Activated CD4-positive, alpha-beta T cell treated with anti-CD3 and anti-CD28 coated beads, Interleukin-2, amount 10 ng/mL, durations not matched to agents 7 days and 5 days (primary cell): ENCODE measurements at regions not wholly inside any gene's neighbourhood (a gene's known extent, or its start where the extent isn't known, plus 50 kb on each side); places are given as distances from the start of the nearest gene placed in this dataset.

Experiments
- CTCF ChIA-PET: fragments of 350-600 bp; sonication (Branson Sonifier 250); formaldehyde crosslinking; loops from one replicate; lab custom pipeline; 2021; ENCODE audit warnings: antibody characterized with exemption; lab: Charles Lee
- POLR2A ChIA-PET: fragments of 350-600 bp; sonication (Branson Sonifier 250); formaldehyde crosslinking; loops from one replicate; lab custom pipeline; 2021; ENCODE audit warnings: antibody characterized with exemption; lab: Charles Lee
- DNase-seq: peaks from one replicate; pipeline ENCODE4 v3.0.0-alpha.2; 2020
- H3K27ac Mint-ChIP-seq: one replicate; pipeline ENCODE4 v1.8.0; 2021; ENCODE audit warnings: mild to moderate bottlenecking, moderate library complexity, mixed read lengths
- H3K27me3 Mint-ChIP-seq: one replicate; pipeline ENCODE4 v1.8.0; 2021; ENCODE audit warnings: mixed read lengths
- H3K36me3 Mint-ChIP-seq: one replicate; pipeline ENCODE4 v1.8.0; 2021; ENCODE audit warnings: low read depth, mixed read lengths
- H3K4me1 Mint-ChIP-seq: one replicate; pipeline ENCODE4 v1.8.0; 2021; ENCODE audit warnings: mixed read lengths
- H3K4me3 Mint-ChIP-seq: one replicate; pipeline ENCODE4 v1.8.0; 2021; ENCODE audit warnings: mild to moderate bottlenecking, moderate library complexity, mixed read lengths
- H3K9me3 Mint-ChIP-seq: one replicate; pipeline ENCODE4 v1.8.0; 2021; ENCODE audit warnings: mixed read lengths

- ChIA-PET CTCF (no interaction called here), POLR2A (no interaction called here)
These were observed 551.0 kb upstream of the ATXN8OS start for GRCh38 chr13:69556540-69557196.

GRCh38 chr13:69553976-69554375 is 553.6 kb upstream of the ATXN8OS start:
- Mint-ChIP-seq H3K36me3 (no peaks in the 10 kb centered on the region), H3K4me1 (no peaks in the 10 kb centered on the region), H3K4me3 (no peak overlapping the region), H3K27me3 (no peaks in the 10 kb centered on the region), H3K9me3 (no peaks in the 10 kb centered on the region), H3K27ac (no peak overlapping the region)
- ChIA-PET CTCF (no interaction called here), POLR2A (no interaction called here)
- DNase-seq = no peak

More at GRCh38 chr13:69556540-69557196, 551.0 kb upstream of the ATXN8OS start:
- Mint-ChIP-seq H3K4me1 (no peaks in the 10 kb centered on the region), H3K27ac (no peak overlapping the region), H3K36me3 (no peaks in the 10 kb centered on the region), H3K9me3 (peaks cover 4% of the 10 kb centered on the region), H3K27me3 (no peaks in the 10 kb centered on the region), H3K4me3 (no peak overlapping the region)
- no peak for DNase-seq

- POLR2A ChIA-PET = no interaction called here
- Mint-ChIP-seq H3K4me1 (no peaks in the 10 kb centered on the region), H3K27me3 (no peaks in the 10 kb centered on the region), H3K27ac (no peak overlapping the region), H3K4me3 (no peak overlapping the region), H3K9me3 (no peaks in the 10 kb centered on the region), H3K36me3 (no peaks in the 10 kb centered on the region)
- DNase-seq = no peak
- CTCF ChIA-PET = no interaction called here
These were observed 556.4 kb upstream of the ATXN8OS start for GRCh38 chr13:69551193-69551592.

- DNase-seq = no peak
- no peaks in the 10 kb centered on the region for H3K9me3 Mint-ChIP-seq
- no peak overlapping the region for H3K27ac Mint-ChIP-seq
- no peaks in the 10 kb centered on the region for H3K36me3 Mint-ChIP-seq
- CTCF ChIA-PET = no interaction called here
- H3K4me3 Mint-ChIP-seq = no peak overlapping the region
- POLR2A ChIA-PET = no interaction called here
- H3K4me1 Mint-ChIP-seq = no peaks in the 10 kb centered on the region
- H3K27me3 Mint-ChIP-seq = no peaks in the 10 kb centered on the region
These were observed 559.8 kb upstream of the ATXN8OS start for GRCh38 chr13:69547780-69548179.

GRCh38 chr13:69545551-69545950 is 562.1 kb upstream of the ATXN8OS start:
- H3K27me3 Mint-ChIP-seq = no peaks in the 10 kb centered on the region
- no peak overlapping the region for H3K27ac Mint-ChIP-seq
- CTCF ChIA-PET = no interaction called here
- no peaks in the 10 kb centered on the region for H3K4me1 Mint-ChIP-seq
- DNase-seq = no peak
- H3K36me3 Mint-ChIP-seq = no peaks in the 10 kb centered on the region
- H3K9me3 Mint-ChIP-seq = no peaks in the 10 kb centered on the region
- POLR2A ChIA-PET = no interaction called here
- H3K4me3 Mint-ChIP-seq = no peak overlapping the region

GRCh38 chr13:69524459-69525150 is 583.0 kb upstream of the ATXN8OS start:
- CTCF ChIA-PET = interaction anchor here (0.6 kb wide), 1 partner anchor 13 kb away, joined by 4 read pairs; no protein-coding TSS in a partner anchor
- no peak overlapping the region for H3K27ac Mint-ChIP-seq
- DNase-seq = no peak
- POLR2A ChIA-PET = no interaction called here
- no peak overlapping the region for H3K4me3 Mint-ChIP-seq
- no peaks in the 10 kb centered on the region for H3K4me1 Mint-ChIP-seq
- H3K27me3 Mint-ChIP-seq = no peaks in the 10 kb centered on the region
- H3K9me3 Mint-ChIP-seq = no peaks in the 10 kb centered on the region
- no peaks in the 10 kb centered on the region for H3K36me3 Mint-ChIP-seq

GRCh38 chr13:69496981-69497380 is 610.6 kb upstream of the ATXN8OS start:
- ChIA-PET POLR2A (no interaction called here), CTCF (no interaction called here)
- no peaks in the 10 kb centered on the region for H3K27me3 Mint-ChIP-seq
- no peaks in the 10 kb centered on the region for H3K4me1 Mint-ChIP-seq
- H3K4me3 Mint-ChIP-seq = no peak overlapping the region
- no peak overlapping the region for H3K27ac Mint-ChIP-seq
- no peaks in the 10 kb centered on the region for H3K36me3 Mint-ChIP-seq
- H3K9me3 Mint-ChIP-seq = peaks cover 6% of the 10 kb centered on the region
- DNase-seq = no peak

GRCh38 chr13:69495096-69495495 is 612.5 kb upstream of the ATXN8OS start:
- Mint-ChIP-seq H3K27ac (no peak overlapping the region), H3K27me3 (no peaks in the 10 kb centered on the region), H3K4me1 (no peaks in the 10 kb centered on the region), H3K4me3 (no peak overlapping the region), H3K36me3 (no peaks in the 10 kb centered on the region), H3K9me3 (peaks cover 4% of the 10 kb centered on the region)
- CTCF ChIA-PET = no interaction called here
- no peak for DNase-seq
- POLR2A ChIA-PET = no interaction called here

- no peak overlapping the region for H3K4me3 Mint-ChIP-seq
- no peaks in the 10 kb centered on the region for H3K36me3 Mint-ChIP-seq
- no peak overlapping the region for H3K27ac Mint-ChIP-seq
- H3K27me3 Mint-ChIP-seq = no peaks in the 10 kb centered on the region
- H3K4me1 Mint-ChIP-seq = no peaks in the 10 kb centered on the region
- ChIA-PET POLR2A (no interaction called here), CTCF (no interaction called here)
- peaks cover 12% of the 10 kb centered on the region for H3K9me3 Mint-ChIP-seq
- no peak for DNase-seq
These were observed 620.0 kb upstream of the ATXN8OS start for GRCh38 chr13:69487576-69487975.

GRCh38 chr13:69485991-69486592 is 621.5 kb upstream of the ATXN8OS start:
- POLR2A ChIA-PET = no interaction called here

GRCh38 chr13:69477451-69477850 is 630.2 kb upstream of the ATXN8OS start:
- Mint-ChIP-seq H3K36me3 (no peaks in the 10 kb centered on the region), H3K4me3 (no peak overlapping the region), H3K27ac (no peak overlapping the region), H3K27me3 (no peaks in the 10 kb centered on the region), H3K9me3 (peaks cover 4% of the 10 kb centered on the region), H3K4me1 (no peaks in the 10 kb centered on the region)
- ChIA-PET CTCF (no interaction called here), POLR2A (no interaction called here)
- no peak for DNase-seq

More at GRCh38 chr13:69485991-69486592, 621.5 kb upstream of the ATXN8OS start:
- Mint-ChIP-seq H3K4me1 (no peaks in the 10 kb centered on the region), H3K27me3 (no peaks in the 10 kb centered on the region), H3K9me3 (peaks cover 14% of the 10 kb centered on the region), H3K27ac (no peak overlapping the region), H3K4me3 (no peak overlapping the region), H3K36me3 (no peaks in the 10 kb centered on the region)
- CTCF ChIA-PET = no interaction called here
- DNase-seq = no peak

GRCh38 chr13:69474011-69474685 is 633.5 kb upstream of the ATXN8OS start:
- Mint-ChIP-seq H3K4me1 (no peaks in the 10 kb centered on the region), H3K4me3 (no peak overlapping the region), H3K9me3 (peaks cover 7% of the 10 kb centered on the region), H3K27ac (no peak overlapping the region), H3K27me3 (no peaks in the 10 kb centered on the region), H3K36me3 (no peaks in the 10 kb centered on the region)
- CTCF ChIA-PET = no interaction called here
- POLR2A ChIA-PET = no interaction called here
- no peak for DNase-seq

GRCh38 chr13:69468624-69469023 is 639.0 kb upstream of the ATXN8OS start:
- Mint-ChIP-seq H3K27me3 (no peaks in the 10 kb centered on the region), H3K36me3 (no peaks in the 10 kb centered on the region), H3K4me3 (no peak overlapping the region), H3K27ac (no peak overlapping the region), H3K4me1 (no peaks in the 10 kb centered on the region), H3K9me3 (peaks cover 8% of the 10 kb centered on the region)
- DNase-seq = no peak
- CTCF ChIA-PET = no interaction called here
- POLR2A ChIA-PET = no interaction called here
